WTC11 (cell line): ENCODE measurements at regions not wholly inside any gene's neighbourhood (a gene's known extent, or its start where the extent isn't known, plus 50 kb on each side); places are given as distances from the start of the nearest gene placed in this dataset.

Experiments used
- ATAC-seq: fragments of 200-7000 bp; cut with Tn5 transposase; 2 replicates; pipeline ENCODE4 v1.10.0; 2021; ENCODE audit warnings: mild to moderate bottlenecking, moderate library complexity
- CTCF ChIA-PET: fragments of 300-600 bp; sonication (Branson Sonifier 250); formaldehyde crosslinking; loops from one replicate; lab custom pipeline; 2021; ENCODE audit warnings: antibody characterized with exemption; lab: Charles Lee
- POLR2A ChIA-PET: fragments of 350-600 bp; sonication (Branson Sonifier 250); formaldehyde crosslinking; loops from one replicate; lab custom pipeline; 2021; ENCODE audit warnings: antibody characterized with exemption; lab: Charles Lee
- DNase-seq: peaks from one replicate; pipeline ENCODE4 v3.0.0; 2021; ENCODE audit warnings: low spot score
- H3K27ac Mint-ChIP-seq: 2 replicates; pipeline ENCODE4 v1.8.0; 2021; ENCODE audit warnings: mixed read lengths
- H3K27me3 Mint-ChIP-seq: 2 replicates; pipeline ENCODE4 v1.8.0; 2021; ENCODE audit warnings: low read depth, mild to moderate bottlenecking, moderate library complexity, mixed read lengths
- H3K36me3 Mint-ChIP-seq: 2 replicates; pipeline ENCODE4 v1.8.0; 2021; ENCODE audit warnings: mixed read lengths
- H3K4me1 Mint-ChIP-seq: 2 replicates; pipeline ENCODE4 v1.8.0; 2022; ENCODE audit warnings: mixed read lengths
- H3K4me3 Mint-ChIP-seq: 2 replicates; pipeline ENCODE4 v1.8.0; 2021; ENCODE audit warnings: mild to moderate bottlenecking, moderate library complexity, mixed read lengths
- H3K9me3 Mint-ChIP-seq: 2 replicates; pipeline ENCODE4 v1.8.0; 2021; ENCODE audit warnings: mixed read lengths
- AR ChIP-seq: fragments of 250-450 bp; sonication (Bioruptor Pico); IDR thresholded peaks from 2 replicates; pipeline ENCODE4 v1.9.0; 2021; ENCODE audit warnings: mild to moderate bottlenecking
- ATF6 ChIP-seq: sonication (generic); formaldehyde crosslinking; IDR thresholded peaks from 2 replicates; pipeline ENCODE4 v1.8.1; 2023; ENCODE audit warnings: mild to moderate bottlenecking, missing genetic modification reagents
- EMX1 ChIP-seq: fragments of 250-450 bp; sonication (Bioruptor Pico); IDR thresholded peaks from 2 replicates; pipeline ENCODE4 v1.8.0; 2021; ENCODE audit warnings: mild to moderate bottlenecking
- FOXK1 ChIP-seq: sonication (generic); formaldehyde crosslinking; IDR thresholded peaks from 2 replicates; pipeline ENCODE4 v1.8.0; 2022; ENCODE audit warnings: mild to moderate bottlenecking, moderate library complexity, missing genetic modification reagents
- JAZF1 ChIP-seq: fragments of 250-450 bp; sonication (Bioruptor Pico); IDR thresholded peaks from 2 replicates; pipeline ENCODE4 v1.9.0; 2021; ENCODE audit warnings: moderate library complexity, mild to moderate bottlenecking, inconsistent platforms
- NFE2L1 ChIP-seq: sonication (generic); formaldehyde crosslinking; IDR thresholded peaks from 2 replicates; pipeline ENCODE4 v1.8.1; 2023; ENCODE audit warnings: missing genetic modification reagents
- NR2C2 ChIP-seq: sonication (generic); formaldehyde crosslinking; IDR thresholded peaks from 2 replicates; pipeline ENCODE4 v1.8.0; 2022; ENCODE audit warnings: mild to moderate bottlenecking, missing genetic modification reagents
- NR3C1 ChIP-seq: sonication (generic); formaldehyde crosslinking; conservative IDR thresholded peaks from 2 replicates; pipeline ENCODE4 v1.8.1; 2023; ENCODE audit warnings: low read depth, mild to moderate bottlenecking, missing genetic modification reagents
- ZBTB21 ChIP-seq: sonication (generic); formaldehyde crosslinking; IDR thresholded peaks from 2 replicates; pipeline ENCODE4 v1.8.1; 2023; ENCODE audit warnings: mild to moderate bottlenecking, missing genetic modification reagents, borderline replicate concordance
- ZMAT4 ChIP-seq: fragments of 250-450 bp; sonication (Bioruptor Pico); IDR thresholded peaks from 2 replicates; pipeline ENCODE4 v1.9.0; 2021; ENCODE audit warnings: mild to moderate bottlenecking
- ZNF263 ChIP-seq: sonication (generic); formaldehyde crosslinking; IDR thresholded peaks from 2 replicates; pipeline ENCODE4 v1.8.1; 2022; ENCODE audit warnings: low read depth, mild to moderate bottlenecking, moderate library complexity, missing genetic modification reagents
- ZNF396 ChIP-seq: fragments of 250-450 bp; sonication (Bioruptor Pico); IDR thresholded peaks from 2 replicates; pipeline ENCODE4 v1.8.0; 2021; ENCODE audit warnings: mild to moderate bottlenecking, moderate library complexity, borderline replicate concordance
- ZNF423 ChIP-seq: fragments of 250-450 bp; sonication (Bioruptor Pico); IDR thresholded peaks from 2 replicates; pipeline ENCODE4 v2.1.2; 2022; ENCODE audit warnings: mild to moderate bottlenecking, moderate library complexity
- ZNF671 ChIP-seq: fragments of 250-450 bp; sonication (Bioruptor Pico); IDR thresholded peaks from 2 replicates; pipeline ENCODE4 v1.8.0; 2021; ENCODE audit warnings: mild to moderate bottlenecking
- TF ChIP-seq, protein P1 (sequence below): sonication (generic); formaldehyde crosslinking; IDR thresholded peaks from 2 replicates; pipeline ENCODE4 v1.8.0; 2022; ENCODE audit warnings: mild to moderate bottlenecking, missing genetic modification reagents
- TF ChIP-seq, protein P2 (sequence below): sonication (generic); formaldehyde crosslinking; conservative IDR thresholded peaks from 2 replicates; pipeline ENCODE4 v1.8.1; 2023; ENCODE audit warnings: mild to moderate bottlenecking, low read depth, missing genetic modification reagents, moderate library complexity
- TF ChIP-seq, protein P3 (sequence below): sonication (generic); formaldehyde crosslinking; IDR thresholded peaks from 2 replicates; pipeline ENCODE4 v1.8.1; 2022; ENCODE audit warnings: mild to moderate bottlenecking, moderate library complexity, missing genetic modification reagents
- TF ChIP-seq, protein P4 (sequence below): sonication (generic); formaldehyde crosslinking; IDR thresholded peaks from 2 replicates; pipeline ENCODE4 v1.8.0; 2022; ENCODE audit warnings: mild to moderate bottlenecking, missing genetic modification reagents

DNA sequence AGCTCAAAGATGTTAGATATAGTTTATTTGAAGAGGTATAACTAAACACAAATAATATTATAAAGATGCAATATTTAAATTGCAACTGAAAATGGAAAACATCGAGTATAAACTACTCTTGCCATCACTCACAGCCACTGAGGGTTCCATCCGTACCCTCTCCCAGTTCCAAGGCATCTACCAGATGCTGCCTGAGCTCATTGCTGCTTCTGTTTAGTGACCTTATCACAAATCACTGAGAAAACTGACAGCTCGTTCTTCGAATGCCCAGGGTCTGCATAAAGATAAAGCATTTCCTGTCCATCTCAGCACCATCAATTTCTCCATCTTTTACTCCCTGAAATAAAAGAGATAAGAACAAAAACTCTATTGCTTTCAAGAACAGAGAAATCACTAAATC is 391.7 kb upstream of the NWD2 start:
- Mint-ChIP-seq H3K36me3 (no peaks in the 10 kb centered on the region), H3K27ac (no peak overlapping the region), H3K4me1 (no peaks in the 10 kb centered on the region), H3K27me3 (no peaks in the 10 kb centered on the region; the same call in 1 of the 2 replicates), H3K9me3 (no peaks in the 10 kb centered on the region), H3K4me3 (no peak overlapping the region)
- CTCF ChIA-PET, result no interaction called here
- no peak for ATAC-seq
- no peak for DNase-seq
- POLR2A ChIA-PET, result no interaction called here
- TF ChIP-seq AR (CRISPR knock-in tag), result no peak
- TF ChIP-seq ZNF396 (CRISPR knock-in tag), result no peak
- no peak for TF ChIP-seq EMX1 (CRISPR knock-in tag)
- TF ChIP-seq NR3C1 (CRISPR knock-in tag), result no peak
- no peak for TF ChIP-seq ZMAT4
- no peak for TF ChIP-seq ZNF423 (CRISPR knock-in tag)
- TF ChIP-seq, protein P1, sequence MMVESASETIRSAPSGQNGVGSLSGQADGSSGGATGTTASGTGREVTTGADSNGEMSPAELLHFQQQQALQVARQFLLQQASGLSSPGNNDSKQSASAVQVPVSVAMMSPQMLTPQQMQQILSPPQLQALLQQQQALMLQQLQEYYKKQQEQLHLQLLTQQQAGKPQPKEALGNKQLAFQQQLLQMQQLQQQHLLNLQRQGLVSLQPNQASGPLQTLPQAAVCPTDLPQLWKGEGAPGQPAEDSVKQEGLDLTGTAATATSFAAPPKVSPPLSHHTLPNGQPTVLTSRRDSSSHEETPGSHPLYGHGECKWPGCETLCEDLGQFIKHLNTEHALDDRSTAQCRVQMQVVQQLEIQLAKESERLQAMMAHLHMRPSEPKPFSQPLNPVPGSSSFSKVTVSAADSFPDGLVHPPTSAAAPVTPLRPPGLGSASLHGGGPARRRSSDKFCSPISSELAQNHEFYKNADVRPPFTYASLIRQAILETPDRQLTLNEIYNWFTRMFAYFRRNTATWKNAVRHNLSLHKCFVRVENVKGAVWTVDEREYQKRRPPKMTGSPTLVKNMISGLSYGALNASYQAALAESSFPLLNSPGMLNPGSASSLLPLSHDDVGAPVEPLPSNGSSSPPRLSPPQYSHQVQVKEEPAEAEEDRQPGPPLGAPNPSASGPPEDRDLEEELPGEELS (CRISPR knock-in tag), result no peak
- TF ChIP-seq ZNF671 (CRISPR knock-in tag), result no peak
- TF ChIP-seq NR2C2 (CRISPR knock-in tag), result no peak
- TF ChIP-seq, protein P2, sequence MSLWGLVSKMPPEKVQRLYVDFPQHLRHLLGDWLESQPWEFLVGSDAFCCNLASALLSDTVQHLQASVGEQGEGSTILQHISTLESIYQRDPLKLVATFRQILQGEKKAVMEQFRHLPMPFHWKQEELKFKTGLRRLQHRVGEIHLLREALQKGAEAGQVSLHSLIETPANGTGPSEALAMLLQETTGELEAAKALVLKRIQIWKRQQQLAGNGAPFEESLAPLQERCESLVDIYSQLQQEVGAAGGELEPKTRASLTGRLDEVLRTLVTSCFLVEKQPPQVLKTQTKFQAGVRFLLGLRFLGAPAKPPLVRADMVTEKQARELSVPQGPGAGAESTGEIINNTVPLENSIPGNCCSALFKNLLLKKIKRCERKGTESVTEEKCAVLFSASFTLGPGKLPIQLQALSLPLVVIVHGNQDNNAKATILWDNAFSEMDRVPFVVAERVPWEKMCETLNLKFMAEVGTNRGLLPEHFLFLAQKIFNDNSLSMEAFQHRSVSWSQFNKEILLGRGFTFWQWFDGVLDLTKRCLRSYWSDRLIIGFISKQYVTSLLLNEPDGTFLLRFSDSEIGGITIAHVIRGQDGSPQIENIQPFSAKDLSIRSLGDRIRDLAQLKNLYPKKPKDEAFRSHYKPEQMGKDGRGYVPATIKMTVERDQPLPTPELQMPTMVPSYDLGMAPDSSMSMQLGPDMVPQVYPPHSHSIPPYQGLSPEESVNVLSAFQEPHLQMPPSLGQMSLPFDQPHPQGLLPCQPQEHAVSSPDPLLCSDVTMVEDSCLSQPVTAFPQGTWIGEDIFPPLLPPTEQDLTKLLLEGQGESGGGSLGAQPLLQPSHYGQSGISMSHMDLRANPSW (CRISPR knock-in tag), result no peak
- TF ChIP-seq, protein P3, sequence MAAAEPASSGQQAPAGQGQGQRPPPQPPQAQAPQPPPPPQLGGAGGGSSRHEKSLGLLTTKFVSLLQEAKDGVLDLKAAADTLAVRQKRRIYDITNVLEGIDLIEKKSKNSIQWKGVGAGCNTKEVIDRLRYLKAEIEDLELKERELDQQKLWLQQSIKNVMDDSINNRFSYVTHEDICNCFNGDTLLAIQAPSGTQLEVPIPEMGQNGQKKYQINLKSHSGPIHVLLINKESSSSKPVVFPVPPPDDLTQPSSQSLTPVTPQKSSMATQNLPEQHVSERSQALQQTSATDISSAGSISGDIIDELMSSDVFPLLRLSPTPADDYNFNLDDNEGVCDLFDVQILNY (CRISPR knock-in tag), result no peak
- no peak for TF ChIP-seq ATF6 (CRISPR knock-in tag)
- TF ChIP-seq FOXK1, result no peak
- no peak for TF ChIP-seq JAZF1 (CRISPR knock-in tag)
- TF ChIP-seq ZBTB21 (CRISPR knock-in tag), result no peak
- no peak for TF ChIP-seq ZNF263
- TF ChIP-seq NFE2L1 (CRISPR knock-in tag), result no peak
- TF ChIP-seq, protein P4, sequence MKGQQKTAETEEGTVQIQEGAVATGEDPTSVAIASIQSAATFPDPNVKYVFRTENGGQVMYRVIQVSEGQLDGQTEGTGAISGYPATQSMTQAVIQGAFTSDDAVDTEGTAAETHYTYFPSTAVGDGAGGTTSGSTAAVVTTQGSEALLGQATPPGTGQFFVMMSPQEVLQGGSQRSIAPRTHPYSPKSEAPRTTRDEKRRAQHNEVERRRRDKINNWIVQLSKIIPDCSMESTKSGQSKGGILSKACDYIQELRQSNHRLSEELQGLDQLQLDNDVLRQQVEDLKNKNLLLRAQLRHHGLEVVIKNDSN (CRISPR knock-in tag), result no peak
